Karpas-422 (cell line): ENCODE measurements at regions not wholly inside any gene's neighbourhood (a gene's known extent, or its start where the extent isn't known, plus 50 kb on each side); places are given as distances from the start of the nearest gene placed in this dataset.

Experiments used
- DNase-seq: peaks from one replicate; pipeline ENCODE4 v3.0.0-alpha.2; 2015
- H2AFZ ChIP-seq: fragments of 200-600 bp; sonication (generic); 2 replicates; pipeline ENCODE4 v1.6.1; 2014; ENCODE audit warnings: antibody characterized with exemption, low read length, mixed read lengths
- H3K27ac ChIP-seq: fragments of 200-600 bp; sonication (generic); 2 replicates; pipeline ENCODE4 v1.5.1; 2014; ENCODE audit warnings: mild to moderate bottlenecking, low read length, moderate library complexity
- H3K27me3 ChIP-seq: fragments of 200-600 bp; sonication (generic); 2 replicates; pipeline ENCODE4 v1.6.1; 2014; ENCODE audit warnings: low read length, mixed read lengths
- H3K36me3 ChIP-seq: fragments of 200-600 bp; sonication (generic); 2 replicates; pipeline ENCODE4 v1.6.1; 2014; ENCODE audit warnings: low read length, mixed read lengths; ENCODE audit not compliant: insufficient read depth
- H3K4me1 ChIP-seq: fragments of 200-600 bp; sonication (generic); 2 replicates; pipeline ENCODE4 v1.6.1; 2014; ENCODE audit warnings: mild to moderate bottlenecking, low read length, mixed read lengths
- H3K4me2 ChIP-seq: fragments of 200-600 bp; sonication (generic); 2 replicates; pipeline ENCODE4 v1.6.1; 2014; ENCODE audit warnings: low read length, low read depth, mild to moderate bottlenecking; ENCODE audit not compliant: poor library complexity, severe bottlenecking
- H3K4me3 ChIP-seq: fragments of 200-600 bp; sonication (generic); 2 replicates; pipeline ENCODE4 v1.5.1; 2014; ENCODE audit warnings: mild to moderate bottlenecking, antibody characterized with exemption, low read length, mixed read lengths
- H3K79me2 ChIP-seq: fragments of 200-600 bp; sonication (generic); 2 replicates; pipeline ENCODE4 v1.6.1; 2014; ENCODE audit warnings: mild to moderate bottlenecking, low read length, mixed read lengths
- H3K9ac ChIP-seq: fragments of 200-600 bp; sonication (generic); 2 replicates; pipeline ENCODE4 v1.6.0; 2014; ENCODE audit warnings: low read length
- H3K9me2 ChIP-seq: fragments of 200-600 bp; sonication (generic), shearing (Covaris generic); replicated peaks from 2 replicates; pipeline ENCODE4 v1.6.0; 2014; ENCODE audit warnings: mild to moderate bottlenecking, low read length, moderate library complexity; ENCODE audit not compliant: insufficient read depth
- H3K9me3 ChIP-seq: fragments of 300-700, 200-600 bp; sonication (generic); 2 replicates; pipeline ENCODE4 v1.6.1; 2014; ENCODE audit warnings: low read length, mixed read lengths
- H4K20me1 ChIP-seq: fragments of 200-600 bp; sonication (generic); 2 replicates; pipeline ENCODE4 v1.6.1; 2014; ENCODE audit warnings: mild to moderate bottlenecking, antibody characterized with exemption, low read length, low read depth; ENCODE audit not compliant: insufficient read depth

GRCh38 chr5:98307811-98308210, 465.7 kb upstream of the RGMB start:
- Histone ChIP-seq H3K79me2 (no peaks in the 10 kb centered on the region), H4K20me1 (no peaks in the 10 kb centered on the region), H2AFZ (no peak overlapping the region), H3K27ac (no peak overlapping the region), H3K27me3 (no peaks in the 10 kb centered on the region), H3K4me1 (no peaks in the 10 kb centered on the region), H3K9me3 (no peaks in the 10 kb centered on the region), H3K4me2 (no peak overlapping the region), H3K9ac (no peak overlapping the region), H3K9me2 (no peaks in the 10 kb centered on the region), H3K36me3 (no peaks in the 10 kb centered on the region), H3K4me3 (no peak overlapping the region)
- no peak for DNase-seq

- H3K36me3 ChIP-seq = no peaks in the 10 kb centered on the region
- H2AFZ ChIP-seq = no peak overlapping the region
- no peaks in the 10 kb centered on the region for H3K27me3 ChIP-seq
- H3K9me2 ChIP-seq = no peaks in the 10 kb centered on the region
- H3K9me3 ChIP-seq = no peaks in the 10 kb centered on the region
- no peaks in the 10 kb centered on the region for H3K4me1 ChIP-seq
- H3K4me2 ChIP-seq = no peak overlapping the region
- no peak overlapping the region for H3K27ac ChIP-seq
- H3K79me2 ChIP-seq = no peaks in the 10 kb centered on the region
- H3K9ac ChIP-seq = no peak overlapping the region
- DNase-seq = no peak
- H3K4me3 ChIP-seq = no peak overlapping the region
- H4K20me1 ChIP-seq = no peaks in the 10 kb centered on the region
Observed at GRCh38 chr5:98308231-98308630, 465.2 kb upstream of the RGMB start.

GRCh38 chr5:98308960-98309359, 464.5 kb upstream of the RGMB start:
- H2AFZ ChIP-seq = no peak overlapping the region
- no peak overlapping the region for H3K4me2 ChIP-seq

GRCh38 chr5:98309785-98310598, 463.5 kb upstream of the RGMB start:
- no peaks in the 10 kb centered on the region for H3K36me3 ChIP-seq
- no peaks in the 10 kb centered on the region for H3K79me2 ChIP-seq
- H3K4me2 ChIP-seq = no peak overlapping the region
- no peak for DNase-seq
- no peaks in the 10 kb centered on the region for H4K20me1 ChIP-seq
- no peaks in the 10 kb centered on the region for H3K4me1 ChIP-seq
- no peak overlapping the region for H3K9ac ChIP-seq
- H3K9me3 ChIP-seq = no peaks in the 10 kb centered on the region
- no peaks in the 10 kb centered on the region for H3K27me3 ChIP-seq
- H2AFZ ChIP-seq = no peak overlapping the region
- H3K27ac ChIP-seq = no peak overlapping the region
- no peak overlapping the region for H3K4me3 ChIP-seq
- H3K9me2 ChIP-seq = no peaks in the 10 kb centered on the region

More at GRCh38 chr5:98308960-98309359, 464.5 kb upstream of the RGMB start:
- Histone ChIP-seq H3K79me2 (no peaks in the 10 kb centered on the region), H4K20me1 (no peaks in the 10 kb centered on the region), H3K36me3 (no peaks in the 10 kb centered on the region), H3K27me3 (no peaks in the 10 kb centered on the region), H3K4me3 (no peak overlapping the region), H3K9me2 (no peaks in the 10 kb centered on the region), H3K9ac (no peak overlapping the region), H3K27ac (no peak overlapping the region), H3K9me3 (no peaks in the 10 kb centered on the region), H3K4me1 (no peaks in the 10 kb centered on the region)
- no peak for DNase-seq

GRCh38 chr5:98314292-98314691, 459.2 kb upstream of the RGMB start:
- Histone ChIP-seq H3K27ac (no peak overlapping the region), H3K4me1 (no peaks in the 10 kb centered on the region), H3K4me2 (no peak overlapping the region), H3K9me2 (no peaks in the 10 kb centered on the region), H3K9ac (no peak overlapping the region), H3K27me3 (no peaks in the 10 kb centered on the region), H3K36me3 (no peaks in the 10 kb centered on the region), H3K4me3 (no peak overlapping the region), H3K9me3 (no peaks in the 10 kb centered on the region), H2AFZ (no peak overlapping the region), H3K79me2 (no peaks in the 10 kb centered on the region), H4K20me1 (no peaks in the 10 kb centered on the region)
- DNase-seq = no peak

- Histone ChIP-seq H3K4me1 (no peaks in the 10 kb centered on the region), H3K79me2 (no peaks in the 10 kb centered on the region), H3K4me2 (no peak overlapping the region), H3K9ac (no peak overlapping the region), H3K4me3 (no peak overlapping the region), H3K27ac (no peak overlapping the region), H2AFZ (no peak overlapping the region), H4K20me1 (no peaks in the 10 kb centered on the region), H3K9me2 (no peaks in the 10 kb centered on the region), H3K9me3 (no peaks in the 10 kb centered on the region), H3K36me3 (no peaks in the 10 kb centered on the region), H3K27me3 (no peaks in the 10 kb centered on the region)
- no peak for DNase-seq
Observed at GRCh38 chr5:98318386-98318785, 455.1 kb upstream of the RGMB start.

GRCh38 chr5:98319299-98320011, 454.0 kb upstream of the RGMB start:
- Histone ChIP-seq H3K9me2 (no peaks in the 10 kb centered on the region), H3K79me2 (no peaks in the 10 kb centered on the region), H3K27ac (no peak overlapping the region), H4K20me1 (no peaks in the 10 kb centered on the region), H2AFZ (no peak overlapping the region), H3K4me3 (no peak overlapping the region), H3K27me3 (no peaks in the 10 kb centered on the region), H3K9me3 (no peaks in the 10 kb centered on the region), H3K4me1 (no peaks in the 10 kb centered on the region), H3K9ac (no peak overlapping the region), H3K36me3 (no peaks in the 10 kb centered on the region), H3K4me2 (no peak overlapping the region)
- no peak for DNase-seq

GRCh38 chr5:98320343-98320742, 453.1 kb upstream of the RGMB start:
- Histone ChIP-seq H3K9me3 (no peaks in the 10 kb centered on the region), H3K36me3 (no peaks in the 10 kb centered on the region), H3K27ac (no peak overlapping the region), H3K79me2 (no peaks in the 10 kb centered on the region), H3K4me1 (no peaks in the 10 kb centered on the region), H3K9me2 (no peaks in the 10 kb centered on the region), H4K20me1 (no peaks in the 10 kb centered on the region), H3K27me3 (no peaks in the 10 kb centered on the region), H3K4me2 (no peak overlapping the region), H2AFZ (no peak overlapping the region), H3K9ac (no peak overlapping the region), H3K4me3 (no peak overlapping the region)
- DNase-seq = no peak
